ENCODE measurements at regions not wholly inside any gene's neighbourhood (a gene's known extent, or its start where the extent isn't known, plus 50 kb on each side); places are given as distances from the start of the nearest gene placed in this dataset.
"Not testable (repeated sequence)": the region's sequence is repeated elsewhere in the genome, so short reads cannot be mapped to it uniquely, and the experiment has no call there.

- no peak for DNase-seq
Measured at GRCh38 chr5:109574985-109575384, 114.7 kb upstream of the MAN2A1 start.

- DNase-seq, result no peak
Measured at GRCh38 chr5:109573766-109574165, 116.0 kb upstream of the MAN2A1 start.

DNA sequence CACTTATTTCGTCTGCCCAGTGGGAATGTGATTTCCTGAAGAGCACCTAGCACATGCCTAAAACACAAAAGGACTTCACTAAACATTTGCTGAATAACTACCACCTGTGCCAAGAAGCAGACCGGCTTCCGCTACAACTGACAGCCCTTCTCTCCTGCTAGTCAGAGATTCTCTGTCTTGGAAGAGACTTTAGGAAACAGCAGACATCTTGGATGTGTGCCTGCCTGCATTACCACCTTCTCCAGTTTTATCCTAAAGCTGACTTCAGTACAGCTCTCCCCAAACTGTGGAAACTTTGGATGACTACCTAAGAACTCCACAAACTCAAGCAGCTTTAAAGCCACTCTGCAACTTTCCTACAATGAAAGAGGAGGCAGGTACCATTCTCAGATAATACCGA lies 116.5 kb upstream of the MAN2A1 start:
- DNase-seq, result no peak

DNA sequence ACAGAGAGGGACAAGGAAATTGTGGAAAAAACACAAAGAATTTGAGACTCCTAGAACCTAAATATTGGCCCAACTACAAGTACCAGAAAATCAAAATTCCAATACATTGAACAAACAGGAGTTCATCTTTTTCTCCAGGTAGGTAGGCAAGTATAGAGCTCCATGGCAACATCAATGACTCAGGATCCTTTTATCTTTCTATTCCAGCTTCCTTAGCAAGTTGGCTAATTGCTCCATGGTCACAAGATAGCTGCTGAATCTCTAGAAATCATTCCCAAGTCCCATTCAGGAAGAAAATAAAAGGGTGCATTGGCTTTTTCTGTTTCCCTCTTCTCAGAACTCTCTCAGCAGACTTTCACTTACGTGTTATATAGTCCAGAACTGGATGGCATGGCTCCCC lies 117.9 kb upstream of the MAN2A1 start:
- DNase-seq, result no peak

DNA sequence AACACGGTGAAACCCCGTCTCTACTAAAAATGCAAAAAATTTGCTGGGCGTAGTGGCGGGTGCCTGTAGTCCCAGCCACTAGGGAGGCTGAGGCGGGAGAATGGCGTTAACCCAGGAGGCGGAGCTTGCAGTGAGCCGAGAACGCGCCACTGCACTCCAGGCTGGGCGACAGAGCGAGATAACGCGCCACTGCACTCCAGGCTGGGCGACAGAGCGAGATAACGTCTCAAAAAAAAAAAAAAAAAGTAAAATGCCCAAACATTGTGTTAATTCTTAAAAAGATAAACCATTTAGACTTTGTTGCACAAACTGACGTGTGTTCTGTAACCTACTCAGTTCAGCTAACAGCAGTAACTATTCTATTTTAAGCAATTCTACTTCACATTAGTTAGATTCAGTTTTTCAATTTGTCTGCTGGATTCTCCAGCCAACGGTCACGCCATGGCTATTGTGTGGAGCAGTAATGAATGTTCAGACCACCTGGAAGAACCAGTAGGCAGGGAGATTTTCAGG lies 119.3 kb upstream of the MAN2A1 start:
- DNase-seq, result no peak

GRCh38 chr5:109567374-109568044 lies 122.2 kb upstream of the MAN2A1 start:
- DNase-seq, result no peak

DNA sequence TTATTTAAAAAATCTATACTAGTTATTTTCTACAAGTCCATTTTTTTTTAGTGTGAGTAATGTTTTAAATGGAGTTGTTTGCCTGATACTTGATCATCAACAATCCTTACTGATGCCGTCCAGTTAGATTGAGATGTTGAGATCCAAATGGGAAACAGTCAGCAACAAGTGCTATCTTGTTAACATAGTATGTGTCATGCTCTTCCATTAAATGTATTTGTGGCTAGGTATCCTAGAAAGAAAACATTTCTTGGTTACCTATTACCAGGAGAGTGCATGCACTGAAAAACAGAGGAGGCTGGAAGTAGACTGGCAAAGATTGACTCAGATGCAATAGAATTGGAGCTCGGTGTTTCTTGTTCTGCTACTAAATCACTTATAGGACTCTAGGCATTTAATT lies 123.4 kb upstream of the MAN2A1 start:
- DNase-seq, result no peak

- no peak for DNase-seq
Measured at GRCh38 chr5:109563739-109564138, 126.0 kb upstream of the MAN2A1 start.

DNA sequence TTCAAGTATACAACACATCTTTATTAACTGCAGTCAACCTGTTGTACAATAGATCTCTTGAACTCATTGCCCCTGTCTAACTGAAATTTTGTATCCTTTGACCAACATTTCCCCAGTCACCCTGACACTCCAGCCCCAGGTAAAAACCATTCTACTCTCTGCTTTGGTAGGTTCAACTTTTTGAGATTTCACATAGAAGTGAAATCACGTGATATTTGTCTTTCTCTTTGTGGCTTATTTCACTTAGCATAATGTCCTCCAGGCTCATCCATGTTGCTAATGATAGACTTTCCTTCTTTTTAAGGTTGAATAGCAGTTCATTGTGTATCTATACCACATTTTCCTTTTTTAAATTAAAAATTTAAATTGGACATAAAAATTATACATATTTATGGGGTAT lies 126.5 kb upstream of the MAN2A1 start:
- no peak for DNase-seq

- DNase-seq, result no peak
Measured at GRCh38 chr5:109562441-109562840, 127.3 kb upstream of the MAN2A1 start.

DNA sequence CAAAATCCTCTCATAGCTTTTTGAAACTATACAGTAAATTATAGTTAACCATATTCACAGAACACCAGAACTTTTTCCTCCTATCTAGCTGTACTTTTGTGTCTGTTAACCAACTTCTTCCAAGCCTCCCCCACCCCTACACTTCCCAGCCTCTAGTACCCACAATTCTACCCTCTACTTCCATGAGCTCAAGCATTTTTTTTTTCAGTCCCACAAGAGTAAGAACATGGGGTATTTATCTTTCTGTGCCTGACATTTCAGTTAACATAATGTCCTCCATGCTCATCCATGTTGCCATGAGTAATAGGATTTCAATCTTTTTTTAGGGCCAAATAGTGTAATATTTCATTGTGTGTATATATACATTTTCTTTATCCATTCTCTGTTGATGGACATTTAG lies 128.3 kb upstream of the MAN2A1 start:
- DNase-seq, result no peak

- DNase-seq, result no peak
Measured at GRCh38 chr5:109560554-109560953, 129.2 kb upstream of the MAN2A1 start.

- no peak for DNase-seq
Measured at GRCh38 chr5:109558952-109559351, 130.8 kb upstream of the MAN2A1 start.

- DNase-seq, result no peak
Measured at GRCh38 chr5:109558364-109558763, 131.4 kb upstream of the MAN2A1 start.

GRCh38 chr5:109553846-109554245 lies 135.9 kb upstream of the MAN2A1 start:
- no peak for DNase-seq

GRCh38 chr5:109551234-109551633 lies 138.5 kb upstream of the MAN2A1 start:
- DNase-seq, result not testable (repeated sequence)

GRCh38 chr5:109550077-109550476 lies 139.7 kb upstream of the MAN2A1 start:
- no peak for DNase-seq

DNA sequence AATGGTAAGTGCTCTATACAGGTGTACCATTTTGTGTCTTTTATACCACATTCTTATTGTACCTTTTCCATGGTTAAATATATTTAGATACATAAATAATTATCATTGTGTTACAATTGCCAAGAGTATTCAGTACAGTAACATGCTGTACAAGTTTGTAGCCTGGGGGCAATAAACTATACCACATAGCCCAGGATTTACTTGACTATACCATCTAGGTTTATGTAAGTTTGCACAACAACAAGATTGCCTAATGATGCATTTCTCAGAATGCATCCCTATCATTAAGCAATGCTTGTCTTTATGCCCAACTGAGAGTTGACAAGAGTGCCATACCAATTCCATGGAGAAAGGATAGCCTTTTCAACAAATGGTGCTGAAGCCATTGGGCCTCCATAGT lies 136.7 kb upstream of the PJA2 start:
- DNase-seq, result no peak

- DNase-seq, result not testable (repeated sequence)
Measured at GRCh38 chr5:109544873-109545272, 135.1 kb upstream of the PJA2 start.

GRCh38 chr5:109538692-109539091 lies 128.9 kb upstream of the PJA2 start:
- DNase-seq, result not testable (repeated sequence)

- not testable (repeated sequence) for DNase-seq
Measured at GRCh38 chr5:109535090-109535489, 125.3 kb upstream of the PJA2 start.

- no peak for DNase-seq
Measured at GRCh38 chr5:109533751-109534272, 124.0 kb upstream of the PJA2 start.

GRCh38 chr5:109532773-109533364 lies 123.1 kb upstream of the PJA2 start:
- DNase-seq, result no peak

GRCh38 chr5:109531262-109531661 lies 121.5 kb upstream of the PJA2 start:
- DNase-seq, result no peak

DNA sequence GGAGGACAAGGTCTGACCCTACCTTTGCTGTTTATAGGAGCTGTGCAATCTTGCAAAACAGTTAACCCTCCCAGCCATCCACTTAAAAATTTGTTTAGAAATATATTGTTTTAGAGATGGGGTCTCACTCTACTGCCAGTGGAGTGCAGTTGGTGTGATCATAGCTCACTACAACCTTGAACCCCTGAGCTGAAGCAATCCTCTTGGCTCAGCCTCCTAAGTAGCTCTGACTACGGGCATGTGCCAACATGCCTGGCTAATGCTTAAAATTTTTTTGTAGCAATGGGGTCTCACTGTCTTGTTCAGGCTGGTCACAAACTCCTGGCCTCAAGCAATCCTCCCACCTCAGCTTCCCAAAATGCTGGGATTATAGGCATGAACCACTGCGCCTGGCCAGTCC lies 120.2 kb upstream of the PJA2 start:
- DNase-seq, result no peak

All from CD4-positive, alpha-beta T cell treated with Interferon gamma for 1 hour (primary cell).